Neural cell (in vitro differentiated cells): ENCODE measurements at regions not wholly inside any gene's neighbourhood (a gene's known extent, or its start where the extent isn't known, plus 50 kb on each side); places are given as distances from the start of the nearest gene placed in this dataset.

ENCODE experiments used
- EZH2 ChIP-seq: fragments of 200-600, 300-800 bp; shearing (Covaris generic), sonication (generic); IDR thresholded peaks from 2 replicates; pipeline ENCODE4 v1.6.1; 2014; ENCODE audit warnings: antibody characterized with exemption, low read length, borderline replicate concordance, mild to moderate bottlenecking; ENCODE audit not compliant: insufficient read depth, poor library complexity, severe bottlenecking
- POLR2AphosphoS5 ChIP-seq: IDR thresholded peaks from 2 replicates; pipeline ENCODE4 v1.6.1; 2012
- TF ChIP-seq, protein P1 (sequence below): fragments of 450-650 bp; IDR thresholded peaks from 2 replicates; pipeline ENCODE4 v1.5.1; 2014; ENCODE audit warnings: antibody characterized with exemption, mild to moderate bottlenecking, moderate library complexity; ENCODE audit not compliant: poor library complexity, severe bottlenecking

DNA sequence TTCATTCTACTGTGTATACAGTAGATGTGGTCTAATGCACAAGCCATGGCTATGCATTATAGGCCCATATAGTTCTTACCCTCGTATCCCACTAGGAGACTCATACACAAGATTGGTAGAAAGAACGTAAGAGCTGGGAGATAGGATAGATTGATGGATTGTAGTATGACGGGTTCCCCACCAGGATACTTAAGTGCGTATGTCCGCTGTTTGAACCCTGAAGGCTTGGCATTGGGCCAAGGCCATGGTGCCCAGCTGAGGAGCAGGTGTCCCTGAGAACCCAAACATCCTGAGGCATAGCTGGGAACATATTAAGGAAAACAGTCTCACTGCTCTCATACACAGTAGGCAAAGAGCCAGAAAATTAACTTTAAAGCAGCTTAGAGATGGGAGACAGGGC is 617.5 kb upstream of the KLF12 start:
- TF ChIP-seq, protein P1, sequence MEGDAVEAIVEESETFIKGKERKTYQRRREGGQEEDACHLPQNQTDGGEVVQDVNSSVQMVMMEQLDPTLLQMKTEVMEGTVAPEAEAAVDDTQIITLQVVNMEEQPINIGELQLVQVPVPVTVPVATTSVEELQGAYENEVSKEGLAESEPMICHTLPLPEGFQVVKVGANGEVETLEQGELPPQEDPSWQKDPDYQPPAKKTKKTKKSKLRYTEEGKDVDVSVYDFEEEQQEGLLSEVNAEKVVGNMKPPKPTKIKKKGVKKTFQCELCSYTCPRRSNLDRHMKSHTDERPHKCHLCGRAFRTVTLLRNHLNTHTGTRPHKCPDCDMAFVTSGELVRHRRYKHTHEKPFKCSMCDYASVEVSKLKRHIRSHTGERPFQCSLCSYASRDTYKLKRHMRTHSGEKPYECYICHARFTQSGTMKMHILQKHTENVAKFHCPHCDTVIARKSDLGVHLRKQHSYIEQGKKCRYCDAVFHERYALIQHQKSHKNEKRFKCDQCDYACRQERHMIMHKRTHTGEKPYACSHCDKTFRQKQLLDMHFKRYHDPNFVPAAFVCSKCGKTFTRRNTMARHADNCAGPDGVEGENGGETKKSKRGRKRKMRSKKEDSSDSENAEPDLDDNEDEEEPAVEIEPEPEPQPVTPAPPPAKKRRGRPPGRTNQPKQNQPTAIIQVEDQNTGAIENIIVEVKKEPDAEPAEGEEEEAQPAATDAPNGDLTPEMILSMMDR = no peak
- TF ChIP-seq POLR2AphosphoS5 (no peak), EZH2 (no peak)
